ENCODE measurements at regions not wholly inside any gene's neighbourhood (a gene's known extent, or its start where the extent isn't known, plus 50 kb on each side); places are given as distances from the start of the nearest gene placed in this dataset.

DNA sequence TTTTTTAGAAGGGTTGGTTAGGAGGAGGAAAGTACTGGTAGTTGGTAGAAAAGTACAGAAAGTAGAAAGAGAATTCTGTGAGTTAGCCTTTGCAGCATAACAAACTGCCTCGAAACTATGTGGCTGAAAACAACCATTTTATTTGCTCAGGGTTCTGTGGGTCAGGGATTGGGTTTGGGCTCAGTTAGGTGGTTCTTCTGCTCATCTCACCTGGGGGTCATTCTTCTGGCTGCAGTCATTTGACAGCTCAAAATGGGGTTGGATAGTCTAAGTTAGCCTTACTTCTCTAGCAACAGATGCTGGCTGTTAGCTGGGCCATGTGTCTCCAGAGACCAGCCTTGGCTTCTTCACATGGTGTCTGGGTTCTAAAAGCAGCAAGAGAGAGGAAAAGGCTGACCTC lies 119.4 kb downstream of the SMIM20 start:
- TF ChIP-seq CTCF (conservative IDR thresholded peaks at IDR 0.05): no peak
- TF ChIP-seq EZH2 (IDR thresholded peaks at IDR 0.05; ENCODE audit: low read depth): no peak

All from PC-9 (cell line).